Stimulated activated CD8-positive, alpha-beta memory T cell treated with anti-CD3 and anti-CD28 coated beads, Interleukin-2, amount 100 ng/mL, for 48 hours (primary cell): ENCODE measurements at regions not wholly inside any gene's neighbourhood (a gene's known extent, or its start where the extent isn't known, plus 50 kb on each side); places are given as distances from the start of the nearest gene placed in this dataset.
"Not testable (repeated sequence)": the region's sequence is repeated elsewhere in the genome, so short reads cannot be mapped to it uniquely, and the experiment has no call there.

Experiments
- DNase-seq, 2 donors: peaks; one replicate each; pipeline ENCODE4 v3.0.0-alpha.2; 2020; ENCODE audit warnings: low read depth in 2 of 2

DNA sequence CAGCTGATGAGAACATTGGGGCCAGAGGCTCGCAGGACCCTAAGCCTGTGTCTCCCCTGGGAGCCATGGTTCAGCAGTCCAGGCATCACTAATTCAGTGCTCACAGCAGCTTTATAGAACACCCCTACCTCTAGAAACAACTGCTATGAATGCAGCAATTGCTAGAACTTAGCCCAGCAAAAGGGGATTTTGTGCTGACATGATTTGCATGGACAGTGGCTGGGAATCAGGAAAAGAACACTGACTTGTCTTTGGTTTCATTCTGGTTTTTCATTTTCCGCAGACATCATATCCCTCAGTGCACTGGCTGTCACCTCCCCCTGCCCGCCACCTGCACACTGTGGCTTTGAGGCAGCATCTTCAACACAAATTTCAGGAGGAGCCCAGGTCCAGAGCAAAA is 3964.9 kb upstream of the TPTE start:
- not testable (repeated sequence) for DNase-seq

DNA sequence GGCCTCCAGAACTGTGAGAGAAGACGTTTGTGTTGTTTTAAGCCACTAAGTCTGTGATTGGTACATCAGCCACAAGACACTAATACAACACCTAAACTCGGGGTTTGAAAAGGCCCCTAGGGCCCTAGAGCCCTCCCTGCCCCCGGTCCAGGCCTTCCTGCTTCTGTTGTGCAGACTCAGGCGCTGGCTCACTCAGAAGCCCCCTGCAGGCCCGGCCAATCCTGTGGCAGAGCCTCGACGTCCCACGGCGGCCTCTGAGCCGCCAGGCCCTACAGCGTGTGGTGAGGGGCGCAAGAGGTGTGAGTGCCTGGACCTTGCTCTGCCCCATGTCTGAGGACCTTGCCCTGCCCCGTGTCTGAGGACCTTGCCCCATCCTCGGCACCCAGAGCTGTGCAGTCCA is 3964.0 kb upstream of the TPTE start:
- DNase-seq: not testable (repeated sequence)

DNA sequence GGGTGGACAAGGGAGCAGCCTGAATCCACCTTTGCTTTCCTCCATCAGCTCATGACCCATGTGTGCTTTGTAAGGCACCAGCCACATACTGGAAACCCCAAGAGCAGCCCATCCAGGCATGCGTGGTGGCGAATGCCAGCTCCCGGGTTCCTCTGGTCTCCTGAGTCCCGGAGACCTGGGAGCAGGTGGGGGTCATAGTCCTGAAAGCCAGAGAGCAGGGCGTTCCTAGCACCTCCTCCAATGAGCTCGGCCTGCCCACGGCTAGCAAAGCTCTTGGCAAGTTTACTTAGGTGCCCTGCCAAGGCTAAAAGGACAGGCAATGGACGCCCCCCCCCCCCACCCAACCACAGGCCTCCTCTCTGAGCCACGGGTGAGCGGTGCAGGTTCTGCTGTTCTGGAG is 3960.2 kb upstream of the TPTE start:
- DNase-seq: not testable (repeated sequence)

DNA sequence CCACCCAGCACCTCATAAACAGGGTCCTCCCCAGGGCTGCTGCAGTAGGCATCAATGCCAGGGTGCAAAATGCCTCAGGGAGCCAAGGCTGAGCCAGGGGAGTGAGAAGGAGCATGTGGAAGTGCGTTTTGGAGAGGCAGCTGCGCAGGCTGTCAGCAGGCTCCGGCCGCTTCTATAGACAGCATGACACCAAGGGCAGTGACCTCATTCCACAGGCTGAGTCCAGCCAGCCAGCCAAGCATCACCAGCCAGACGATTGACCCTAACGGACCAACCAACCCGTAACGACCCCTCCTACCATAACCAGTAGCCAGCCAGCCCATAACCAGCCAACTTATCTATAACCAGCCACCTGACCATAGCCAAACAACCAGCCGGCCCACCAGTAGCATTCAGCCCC is 3959.8 kb upstream of the TPTE start:
- DNase-seq: not testable (repeated sequence)

DNA sequence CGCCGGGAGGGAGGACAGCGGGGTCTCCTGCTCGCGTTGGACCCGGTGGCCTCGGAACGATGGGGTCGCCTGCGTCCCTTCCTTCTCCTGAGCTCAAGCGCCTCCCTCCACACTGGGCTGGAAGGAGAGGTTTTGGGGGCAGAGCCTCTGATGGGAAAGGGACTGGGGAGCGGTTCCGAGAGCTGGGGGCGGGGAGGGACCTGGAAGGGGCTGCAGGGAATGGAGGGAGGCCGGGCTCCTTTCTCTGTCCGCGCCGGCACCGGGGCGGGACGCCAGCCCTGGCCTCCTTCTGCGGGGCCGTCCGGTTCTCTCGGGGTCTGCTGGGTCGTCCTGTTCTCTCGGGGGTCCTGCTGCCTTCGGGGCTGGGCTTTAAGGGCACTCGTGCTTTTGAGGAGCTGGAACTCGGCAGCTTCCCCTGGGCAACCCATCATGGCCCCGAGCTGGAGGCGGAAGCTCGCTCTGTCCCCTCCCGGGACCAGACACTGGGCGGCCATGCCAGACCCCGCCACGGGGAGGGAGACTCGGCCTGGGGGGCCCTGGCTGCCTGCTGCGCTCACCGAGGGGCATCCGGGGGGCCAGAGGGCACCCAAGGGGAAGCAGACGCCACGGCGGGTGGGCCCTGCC is 3956.7 kb upstream of the TPTE start:
- DNase-seq: not testable (repeated sequence)

DNA sequence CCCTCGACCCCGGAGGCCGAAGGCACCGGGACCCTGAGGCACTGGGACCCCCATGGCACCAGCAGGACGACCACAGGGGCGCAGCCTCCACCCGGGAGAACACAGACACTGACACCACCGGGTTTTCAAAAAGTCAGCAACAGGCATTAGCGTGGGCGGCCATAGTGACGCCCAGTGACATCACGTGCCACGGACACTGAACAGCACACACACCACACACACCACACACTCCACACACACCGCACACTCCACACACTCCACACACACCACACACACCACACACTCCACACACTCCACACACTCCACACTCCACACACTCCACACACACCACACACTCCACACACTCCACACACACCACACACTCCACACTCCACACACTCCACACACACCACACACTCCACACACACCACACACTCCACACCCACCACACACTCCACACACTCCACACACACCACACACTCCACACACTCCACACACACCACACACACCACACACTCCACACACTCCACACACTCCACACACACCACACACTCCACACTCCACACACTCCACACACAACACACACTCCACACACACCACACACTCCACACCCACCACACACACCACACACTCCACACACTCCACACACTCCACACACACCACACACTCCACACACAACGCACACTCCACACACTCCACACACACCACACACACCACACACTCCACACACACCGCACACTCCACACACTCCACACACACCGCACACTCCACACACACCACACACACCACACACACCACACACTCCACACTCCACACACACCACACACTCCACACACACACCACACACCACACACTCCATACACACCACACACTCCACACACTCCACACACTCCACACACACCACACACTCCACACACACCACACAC is 3955.9 kb upstream of the TPTE start:
- DNase-seq: not testable (repeated sequence)

DNA sequence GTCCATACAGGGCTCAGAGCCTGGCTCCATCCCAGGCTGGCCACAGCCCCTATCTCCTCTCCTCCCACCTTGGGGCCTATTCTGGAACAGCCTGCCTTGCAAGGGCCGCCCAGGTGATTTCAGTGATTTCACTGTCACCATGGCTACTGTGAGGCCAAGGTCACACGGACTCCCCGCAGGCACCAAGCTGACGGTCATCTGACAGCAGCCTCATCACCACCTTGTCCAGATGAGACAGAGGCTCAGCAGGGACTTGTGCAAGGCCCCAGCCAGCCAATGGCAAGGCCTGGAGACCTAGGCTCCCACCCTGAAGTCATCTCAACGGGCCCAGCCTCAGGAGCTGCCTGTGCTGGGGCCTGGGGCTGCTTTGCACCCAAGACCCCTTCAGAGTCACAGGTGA is 3953.8 kb upstream of the TPTE start:
- not testable (repeated sequence) for DNase-seq

DNA sequence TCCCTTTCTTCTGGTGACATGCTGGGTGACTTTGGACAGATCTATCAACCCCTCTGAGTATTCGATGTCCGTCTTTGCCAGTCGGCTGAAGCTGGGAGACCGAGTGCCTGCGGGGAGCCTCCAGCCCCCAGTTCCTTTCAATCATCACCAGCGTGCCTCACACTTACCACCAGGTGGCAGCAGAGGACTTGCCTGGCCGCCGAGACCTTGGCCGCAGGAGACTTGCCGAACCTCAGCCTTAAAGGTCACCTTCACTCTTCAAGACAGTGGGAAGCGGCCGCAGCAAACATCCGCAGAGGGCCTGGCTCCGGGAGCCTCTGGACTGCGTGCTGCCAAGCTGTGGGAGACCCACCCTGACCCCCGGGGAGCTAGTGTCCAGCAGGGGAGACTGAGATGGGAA is 3952.2 kb upstream of the TPTE start:
- not testable (repeated sequence) for DNase-seq

DNA sequence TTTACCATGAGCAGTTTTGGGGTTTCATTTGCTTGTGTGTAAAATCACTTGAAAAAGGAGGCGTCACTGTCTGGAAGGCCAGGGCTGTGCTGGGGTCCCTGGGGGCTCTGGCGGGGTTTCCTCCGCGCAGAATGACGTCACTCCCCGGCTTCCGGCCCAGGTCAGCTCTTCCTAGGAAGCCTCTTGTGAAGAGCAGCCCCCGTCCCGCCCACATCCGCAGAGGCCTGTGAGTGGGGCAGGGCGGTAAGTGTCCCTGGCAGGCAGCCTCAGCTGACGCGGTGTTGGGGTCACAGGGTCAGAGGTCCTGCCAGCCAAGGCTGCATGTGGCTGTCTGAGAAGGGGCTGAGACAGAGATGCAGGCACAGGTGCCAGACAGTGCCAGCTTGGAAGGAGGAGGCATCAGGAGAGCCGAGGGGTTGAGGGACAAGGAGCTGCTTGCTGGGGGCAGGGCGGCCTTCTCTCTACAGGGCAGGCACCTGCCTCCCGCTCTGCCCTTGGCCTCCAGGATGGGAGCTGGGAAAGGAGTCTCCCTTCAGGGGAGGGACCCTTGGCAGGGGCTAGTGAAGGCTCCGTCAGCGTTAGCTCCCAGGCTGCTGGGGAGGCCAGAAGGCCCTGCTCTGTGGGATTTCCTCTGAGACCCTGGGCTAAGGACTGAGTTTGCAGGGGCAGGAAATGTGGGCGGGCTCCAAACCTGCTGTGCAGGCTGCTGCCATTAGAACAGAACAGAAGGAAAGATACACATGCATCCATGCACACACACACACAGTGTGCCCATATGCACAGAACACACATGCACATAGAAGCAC is 3951.6 kb upstream of the TPTE start:
- not testable (repeated sequence) for DNase-seq

DNA sequence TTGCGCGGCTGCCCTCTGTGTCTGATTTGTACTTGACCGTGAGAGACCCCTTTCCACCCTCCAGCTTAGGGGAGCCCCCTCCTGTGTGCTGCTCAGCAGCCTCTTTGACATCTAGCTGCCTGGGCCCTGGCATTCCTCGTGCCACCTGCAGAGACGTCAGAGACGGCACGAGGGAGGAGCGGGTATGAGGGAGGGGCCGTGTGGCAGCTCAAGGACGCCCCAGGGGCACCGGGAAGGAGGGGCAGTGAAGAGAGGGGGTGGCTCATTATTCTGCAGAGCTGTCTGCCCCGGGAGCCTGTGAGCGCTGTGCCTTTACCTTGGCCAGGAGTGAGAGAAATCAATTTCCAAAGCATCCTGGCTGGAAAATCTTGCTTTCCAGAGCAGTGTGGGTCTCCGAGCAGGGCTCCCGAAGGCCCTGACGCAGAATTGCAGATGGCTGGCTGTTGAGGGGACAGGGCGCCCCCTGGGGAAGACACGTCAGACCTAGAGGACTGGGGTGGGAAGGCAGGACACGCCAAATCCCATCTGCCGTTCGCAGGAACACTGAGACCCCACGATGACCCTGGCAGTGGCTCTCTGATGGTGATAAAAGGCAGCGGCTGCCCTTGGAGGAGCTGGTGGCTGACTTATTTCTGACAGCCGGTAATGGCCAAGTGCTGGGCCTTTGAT is 3950.5 kb upstream of the TPTE start:
- DNase-seq: not testable (repeated sequence)

DNA sequence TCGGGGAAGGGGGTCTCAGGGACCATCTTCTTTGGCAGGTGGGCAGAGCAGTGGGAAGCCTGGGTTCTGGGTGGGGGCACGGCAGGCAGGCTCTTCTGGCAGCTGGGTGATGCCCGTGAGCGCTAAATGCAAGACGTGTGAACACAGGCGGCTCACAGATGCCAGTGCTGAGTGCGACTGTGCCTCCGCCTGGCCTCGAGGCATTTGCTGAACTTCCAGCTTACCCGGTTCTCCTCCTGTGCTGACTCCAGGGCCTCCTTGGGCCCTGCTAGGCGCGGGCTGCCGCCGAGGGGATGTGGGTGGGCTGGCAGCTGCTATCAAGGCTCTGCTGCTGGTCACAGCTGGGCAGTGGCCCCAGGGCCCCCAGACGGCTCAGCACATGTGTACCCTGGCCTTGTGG is 3947.8 kb upstream of the TPTE start:
- not testable (repeated sequence) for DNase-seq

DNA sequence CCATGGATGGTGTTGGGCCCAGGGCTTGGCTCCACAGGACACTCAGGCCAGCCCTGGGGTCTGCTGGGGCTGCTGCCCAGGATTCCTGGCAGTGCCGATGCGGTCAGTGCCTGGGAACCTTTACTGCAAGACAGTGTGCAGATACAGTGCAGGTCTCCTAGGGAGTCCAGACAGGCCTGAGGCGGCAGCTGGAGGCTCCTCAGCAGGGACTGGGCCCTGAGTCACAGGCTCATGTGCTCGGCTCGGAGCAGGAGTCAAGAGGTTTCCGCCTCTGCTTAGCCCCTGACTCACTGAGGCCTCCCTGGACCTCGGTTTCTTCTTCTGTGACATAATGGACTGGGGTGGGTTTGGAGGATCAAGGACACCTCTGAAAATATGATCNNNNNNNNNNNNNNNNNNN is 3941.6 kb upstream of the TPTE start:
- not testable (repeated sequence) for DNase-seq
